Adrenal gland (tissue), 5 donors: ENCODE measurements at regions not wholly inside any gene's neighbourhood (a gene's known extent, or its start where the extent isn't known, plus 50 kb on each side); places are given as distances from the start of the nearest gene placed in this dataset.

Experiments used
- CTCF ChIP-seq, 6 experiments: fragments of 450-650 bp in 4 of 6; fragments of 200-600 bp in 2 of 6; sonication (generic) in 1 of 6; IDR thresholded peaks; 1 replicate in 5 of 6; 2 replicates in 1 of 6; pipeline versions ENCODE4 v1.5.1 to v1.8.0; 2016 to 2021; ENCODE audit warnings: antibody characterized with exemption in 6 of 6, mild to moderate bottlenecking in 2 of 6, moderate library complexity in 1 of 6
- POLR2A ChIP-seq, 2 donors: fragments of 450-650 bp; IDR thresholded peaks; one replicate each; pipeline ENCODE4 v1.6.1; 2017; ENCODE audit warnings: antibody characterized with exemption in 2 of 2, mild to moderate bottlenecking in 2 of 2, moderate library complexity in 1 of 2
- donor health status: DM: no; HTN: no; CAD: no.

GRCh38 chr14:97832776-97833175 lies 1035.6 kb downstream of the VRK1 start:
- TF ChIP-seq CTCF (IDR thresholded peaks at IDR 0.05) (no peak), POLR2A (IDR thresholded peaks at IDR 0.05) (no peak)
